ENCODE measurements at regions not wholly inside any gene's neighbourhood (a gene's known extent, or its start where the extent isn't known, plus 50 kb on each side); places are given as distances from the start of the nearest gene placed in this dataset.
"Not testable (repeated sequence)": the region's sequence is repeated elsewhere in the genome, so short reads cannot be mapped to it uniquely, and the experiment has no call there.

DNA sequence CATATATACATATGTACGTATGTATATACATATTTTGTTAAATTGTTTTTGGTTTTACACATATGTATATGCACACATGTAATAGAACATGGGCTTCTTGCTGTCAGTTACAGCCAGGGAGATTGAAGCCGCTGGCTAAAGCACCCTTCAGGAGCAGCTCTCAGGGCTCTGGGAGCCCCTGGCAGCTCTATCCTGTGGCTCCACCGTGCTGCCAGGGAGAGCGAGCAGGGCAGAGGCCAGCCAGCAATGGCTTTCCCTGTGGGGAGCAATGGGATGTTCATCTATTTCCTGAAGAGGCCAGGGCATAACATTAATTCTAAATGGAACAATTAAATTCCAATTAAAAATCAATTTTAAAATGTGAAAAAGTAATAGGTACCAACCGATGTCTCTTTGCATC lies 102.9 kb downstream of the PSMG1 start:
- no peak for DNase-seq

- peak; percentile 99 to 100 for DNase-seq
Observed at GRCh38 chr21:39079617-39080016, 103.6 kb downstream of the PSMG1 start.

- DNase-seq: peak in 1 of 2 donors; percentile 44
Observed at GRCh38 chr21:39078322-39079065, 104.8 kb downstream of the PSMG1 start.

DNA sequence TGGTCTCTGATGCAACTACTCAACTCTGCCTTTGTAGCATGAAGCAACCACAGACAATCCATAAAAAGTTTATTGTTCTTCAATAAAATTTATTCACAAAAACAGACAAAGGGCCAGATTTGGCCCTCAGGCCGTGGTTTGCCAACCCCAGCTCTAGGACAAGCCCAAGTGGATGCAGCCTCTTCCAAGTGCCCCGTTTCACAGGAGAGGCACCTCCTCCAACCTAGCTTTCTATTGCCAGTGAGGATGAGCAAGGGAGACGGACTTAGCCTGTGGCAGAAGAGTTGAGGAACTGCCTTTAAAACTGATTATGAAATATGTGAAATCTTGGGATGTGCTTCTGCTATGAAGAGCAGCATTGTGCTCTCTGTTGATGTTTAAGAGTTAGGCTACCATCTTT lies 105.4 kb downstream of the PSMG1 start:
- peak; percentile 68 to 81 for DNase-seq

- DNase-seq: no peak
Observed at GRCh38 chr21:39074508-39074907, 108.7 kb downstream of the PSMG1 start.

DNA sequence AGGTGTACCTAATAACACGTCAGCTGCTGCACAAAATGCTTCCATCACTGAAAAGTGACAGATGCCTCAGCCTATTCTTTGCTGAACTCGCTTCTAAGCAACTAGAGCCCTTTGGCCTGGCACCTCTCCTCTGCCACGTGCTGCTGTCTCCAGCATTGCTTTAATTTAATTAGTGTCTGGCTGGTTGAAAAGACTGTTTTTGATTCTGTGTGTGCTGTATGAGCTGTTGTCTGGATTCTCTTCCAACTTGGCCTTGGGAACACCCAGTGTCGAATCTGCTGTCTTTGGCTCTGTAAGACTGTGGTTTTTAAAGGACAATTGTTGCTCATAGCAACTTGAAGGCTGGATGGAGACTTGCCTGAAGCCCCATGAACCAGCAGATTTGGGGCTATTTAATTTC lies 109.5 kb downstream of the PSMG1 start:
- no peak for DNase-seq

- DNase-seq: no peak
Observed at GRCh38 chr21:39073063-39073462, 110.2 kb downstream of the PSMG1 start.

GRCh38 chr21:39072468-39072867 lies 110.8 kb downstream of the PSMG1 start:
- DNase-seq: no peak

- peak in 1 of 2 donors; percentile 40 for DNase-seq
Observed at GRCh38 chr21:39071623-39072214, 111.5 kb downstream of the PSMG1 start.

GRCh38 chr21:39069856-39070255 lies 113.4 kb downstream of the PSMG1 start:
- not testable (repeated sequence) for DNase-seq

GRCh38 chr21:39066829-39067780 lies 116.1 kb downstream of the PSMG1 start:
- no peak for DNase-seq

- no peak for DNase-seq
Observed at GRCh38 chr21:39065917-39066316, 117.3 kb downstream of the PSMG1 start.

DNA sequence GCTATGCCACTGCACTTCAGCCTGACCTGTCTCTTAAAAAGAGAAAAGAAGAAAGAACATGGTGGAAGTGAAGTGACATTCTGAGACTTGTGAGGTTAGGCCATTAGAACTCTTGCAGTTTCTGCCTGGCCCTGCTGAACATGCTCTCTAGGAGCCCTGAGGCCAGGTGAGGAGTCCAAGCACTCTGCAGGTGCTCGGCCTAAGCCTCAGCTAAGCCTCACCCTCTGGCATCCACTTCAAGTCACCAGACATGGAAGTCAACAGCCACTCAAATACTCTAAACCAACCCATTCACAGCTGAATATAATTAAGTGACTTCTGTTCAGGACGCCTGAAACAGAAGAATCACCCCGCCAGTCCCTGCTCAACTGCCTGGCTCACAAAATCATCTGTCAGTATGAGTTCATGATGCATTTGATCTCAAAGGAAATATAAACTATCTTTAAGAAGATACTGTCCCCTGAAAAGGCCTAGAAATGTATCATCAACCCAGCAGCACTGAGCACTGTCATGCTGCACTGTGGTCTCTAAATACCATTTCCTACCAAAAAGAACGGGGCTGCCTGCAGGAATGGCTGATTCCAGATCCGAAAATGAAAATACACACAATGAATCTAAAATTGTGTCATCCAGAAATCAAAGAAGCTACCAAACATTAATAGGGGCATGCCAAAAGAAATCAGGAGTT lies 118.8 kb downstream of the PSMG1 start:
- no peak for DNase-seq

GRCh38 chr21:39063517-39063916 lies 119.7 kb downstream of the PSMG1 start:
- no peak for DNase-seq

DNA sequence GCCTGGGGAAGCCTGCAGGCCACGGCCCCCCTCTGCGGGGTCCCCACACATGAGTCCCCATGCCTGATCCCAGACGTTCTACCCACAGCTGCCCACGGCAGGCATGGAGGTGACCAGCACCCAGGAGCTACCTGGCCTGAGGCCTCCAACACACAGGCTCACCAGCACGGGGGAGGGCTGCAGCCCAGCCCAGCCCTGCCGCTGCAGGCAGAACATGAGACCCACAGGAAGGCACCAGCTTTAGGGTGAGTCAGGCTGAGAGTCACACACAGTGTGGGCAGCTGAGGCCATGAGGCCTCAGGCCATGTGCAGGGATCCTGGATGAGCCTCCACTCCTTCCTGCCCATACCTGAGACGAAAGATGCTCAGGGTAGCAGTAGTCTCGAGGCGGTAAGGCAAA lies 121.1 kb downstream of the PSMG1 start:
- DNase-seq: no peak

GRCh38 chr21:39061766-39062165 lies 121.5 kb downstream of the PSMG1 start:
- no peak for DNase-seq

GRCh38 chr21:39060485-39061083 lies 122.7 kb downstream of the PSMG1 start:
- DNase-seq: no peak

GRCh38 chr21:39057121-39057520 lies 126.1 kb downstream of the PSMG1 start:
- DNase-seq: no peak

DNA sequence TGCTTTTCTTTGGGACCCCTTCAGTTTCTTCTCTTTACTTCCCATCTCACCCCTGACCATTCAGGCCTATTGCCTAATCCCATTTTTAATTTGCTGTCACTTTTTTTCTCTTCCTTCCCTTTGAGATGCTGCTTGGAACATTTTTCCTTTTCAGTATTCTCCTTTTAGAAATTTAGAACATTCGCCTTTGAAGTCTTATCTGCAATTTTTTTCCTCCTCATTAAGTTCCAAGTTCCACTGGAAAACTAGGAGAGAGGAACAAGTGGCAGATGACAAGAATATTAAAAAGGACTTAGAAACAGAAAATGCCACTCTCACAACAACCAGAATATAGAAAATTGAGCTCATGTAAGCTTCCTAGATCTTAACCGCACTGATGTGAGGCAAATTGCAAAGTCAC lies 126.6 kb downstream of the PSMG1 start:
- no peak for DNase-seq

DNA sequence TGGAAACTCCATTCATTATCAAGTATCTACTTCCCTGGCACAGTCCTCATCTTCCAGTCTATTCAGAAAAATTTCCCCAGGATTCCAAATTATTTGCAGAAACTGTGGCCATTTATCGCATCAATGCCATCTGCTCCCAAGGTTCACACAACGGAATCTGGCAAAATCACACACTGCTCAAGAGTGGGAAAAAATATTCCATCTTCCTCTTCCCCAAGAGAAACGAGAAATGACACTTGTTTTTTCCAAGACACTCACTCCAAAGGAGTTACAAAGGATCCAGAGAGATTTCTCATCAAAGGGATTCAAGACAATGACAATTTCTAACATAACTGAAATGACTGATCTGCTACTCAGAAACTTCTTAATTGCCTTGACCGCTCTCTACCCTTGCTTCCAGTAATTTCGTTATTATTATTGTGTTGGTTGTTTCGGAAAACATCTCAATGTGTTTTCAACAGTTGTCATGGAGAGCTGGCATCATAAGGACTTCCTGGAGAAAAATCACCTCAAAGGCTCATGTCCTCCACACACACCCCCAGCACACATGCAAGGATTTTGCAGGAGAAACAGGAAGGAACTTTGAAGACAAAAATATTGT lies 128.0 kb downstream of the PSMG1 start:
- no peak for DNase-seq

- DNase-seq: no peak
Observed at GRCh38 chr21:39054066-39054465, 129.2 kb downstream of the PSMG1 start.

DNA sequence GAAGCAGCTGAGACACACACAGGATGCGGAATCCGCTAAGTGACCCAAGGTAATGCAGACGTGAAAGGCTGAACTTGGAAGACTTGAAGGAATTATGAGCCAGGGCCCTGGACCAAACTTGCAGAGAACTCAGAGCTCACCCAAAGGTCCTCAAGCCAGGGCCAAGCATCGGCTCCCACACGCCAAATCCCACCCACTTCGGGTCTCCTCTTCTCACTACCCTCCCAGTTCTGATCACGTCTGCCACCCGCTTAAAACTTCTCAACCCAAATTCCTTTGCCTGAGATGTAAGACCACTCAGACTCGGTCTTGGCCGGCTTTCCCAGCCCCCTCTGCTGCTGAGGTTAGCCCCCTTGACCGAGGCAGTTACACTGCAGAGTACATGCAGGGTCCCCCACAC lies 130.1 kb downstream of the PSMG1 start:
- no peak for DNase-seq

Measured in inflammatory macrophage treated with lipopolysaccharide for 1 hour (primary cell).